ENCODE measurements at regions not wholly inside any gene's neighbourhood (a gene's known extent, or its start where the extent isn't known, plus 50 kb on each side); places are given as distances from the start of the nearest gene placed in this dataset.

DNA sequence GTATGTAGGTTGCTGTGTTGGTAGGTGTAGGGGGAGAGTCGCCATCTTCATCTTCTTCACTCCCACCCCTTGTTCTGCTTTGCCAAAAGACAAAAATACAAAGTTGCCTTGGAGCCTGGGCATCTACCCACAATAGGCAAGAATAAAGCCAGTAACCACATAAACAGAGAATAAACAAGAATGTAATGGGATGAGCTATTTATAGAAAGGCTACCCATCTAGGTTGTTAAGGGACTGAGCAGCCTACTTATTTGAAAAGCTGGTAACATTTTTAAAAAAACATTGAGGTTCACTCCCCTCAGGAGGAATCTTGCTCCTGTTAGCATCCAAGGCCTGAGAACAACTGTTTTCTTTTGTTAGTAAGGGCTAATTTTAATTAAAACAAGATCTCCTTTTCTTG is 301.4 kb upstream of the STXBP5 start:
- no peaks in the 10 kb centered on the region for H3K27me3 ChIP-seq (ENCODE audit: control insufficient read depth, insufficient read depth, low read length)
- H3K27ac ChIP-seq (ENCODE audit: low read length), result peak overlapping the region; percentile 99
- CTCF ChIA-PET, result no interaction called here
- H3K36me3 ChIP-seq (ENCODE audit: control insufficient read depth, insufficient read depth, low read length), result no peaks in the 10 kb centered on the region
- H3K9me3 ChIP-seq (ENCODE audit: control insufficient read depth, insufficient read depth, low read depth, low read length), result no peaks in the 10 kb centered on the region
- TF ChIP-seq, protein P1, sequence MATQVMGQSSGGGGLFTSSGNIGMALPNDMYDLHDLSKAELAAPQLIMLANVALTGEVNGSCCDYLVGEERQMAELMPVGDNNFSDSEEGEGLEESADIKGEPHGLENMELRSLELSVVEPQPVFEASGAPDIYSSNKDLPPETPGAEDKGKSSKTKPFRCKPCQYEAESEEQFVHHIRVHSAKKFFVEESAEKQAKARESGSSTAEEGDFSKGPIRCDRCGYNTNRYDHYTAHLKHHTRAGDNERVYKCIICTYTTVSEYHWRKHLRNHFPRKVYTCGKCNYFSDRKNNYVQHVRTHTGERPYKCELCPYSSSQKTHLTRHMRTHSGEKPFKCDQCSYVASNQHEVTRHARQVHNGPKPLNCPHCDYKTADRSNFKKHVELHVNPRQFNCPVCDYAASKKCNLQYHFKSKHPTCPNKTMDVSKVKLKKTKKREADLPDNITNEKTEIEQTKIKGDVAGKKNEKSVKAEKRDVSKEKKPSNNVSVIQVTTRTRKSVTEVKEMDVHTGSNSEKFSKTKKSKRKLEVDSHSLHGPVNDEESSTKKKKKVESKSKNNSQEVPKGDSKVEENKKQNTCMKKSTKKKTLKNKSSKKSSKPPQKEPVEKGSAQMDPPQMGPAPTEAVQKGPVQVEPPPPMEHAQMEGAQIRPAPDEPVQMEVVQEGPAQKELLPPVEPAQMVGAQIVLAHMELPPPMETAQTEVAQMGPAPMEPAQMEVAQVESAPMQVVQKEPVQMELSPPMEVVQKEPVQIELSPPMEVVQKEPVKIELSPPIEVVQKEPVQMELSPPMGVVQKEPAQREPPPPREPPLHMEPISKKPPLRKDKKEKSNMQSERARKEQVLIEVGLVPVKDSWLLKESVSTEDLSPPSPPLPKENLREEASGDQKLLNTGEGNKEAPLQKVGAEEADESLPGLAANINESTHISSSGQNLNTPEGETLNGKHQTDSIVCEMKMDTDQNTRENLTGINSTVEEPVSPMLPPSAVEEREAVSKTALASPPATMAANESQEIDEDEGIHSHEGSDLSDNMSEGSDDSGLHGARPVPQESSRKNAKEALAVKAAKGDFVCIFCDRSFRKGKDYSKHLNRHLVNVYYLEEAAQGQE (IDR thresholded peaks at IDR 0.05; ENCODE audit: insufficient read depth in 1 of 2, low read depth in 2 of 2, low read length in 1 of 2), result no peak
- TF ChIP-seq TCF7L2 (IDR thresholded peaks at IDR 0.05; ENCODE audit: low read depth, low read length) (no peak), POLR2AphosphoS5 (IDR thresholded peaks at IDR 0.05; ENCODE audit: low read depth, low read length) (no peak), SIN3A (IDR thresholded peaks at IDR 0.05; ENCODE audit: borderline replicate concordance, insufficient read depth, low read depth, low read length) (no peak)
- TF ChIP-seq, protein P2, sequence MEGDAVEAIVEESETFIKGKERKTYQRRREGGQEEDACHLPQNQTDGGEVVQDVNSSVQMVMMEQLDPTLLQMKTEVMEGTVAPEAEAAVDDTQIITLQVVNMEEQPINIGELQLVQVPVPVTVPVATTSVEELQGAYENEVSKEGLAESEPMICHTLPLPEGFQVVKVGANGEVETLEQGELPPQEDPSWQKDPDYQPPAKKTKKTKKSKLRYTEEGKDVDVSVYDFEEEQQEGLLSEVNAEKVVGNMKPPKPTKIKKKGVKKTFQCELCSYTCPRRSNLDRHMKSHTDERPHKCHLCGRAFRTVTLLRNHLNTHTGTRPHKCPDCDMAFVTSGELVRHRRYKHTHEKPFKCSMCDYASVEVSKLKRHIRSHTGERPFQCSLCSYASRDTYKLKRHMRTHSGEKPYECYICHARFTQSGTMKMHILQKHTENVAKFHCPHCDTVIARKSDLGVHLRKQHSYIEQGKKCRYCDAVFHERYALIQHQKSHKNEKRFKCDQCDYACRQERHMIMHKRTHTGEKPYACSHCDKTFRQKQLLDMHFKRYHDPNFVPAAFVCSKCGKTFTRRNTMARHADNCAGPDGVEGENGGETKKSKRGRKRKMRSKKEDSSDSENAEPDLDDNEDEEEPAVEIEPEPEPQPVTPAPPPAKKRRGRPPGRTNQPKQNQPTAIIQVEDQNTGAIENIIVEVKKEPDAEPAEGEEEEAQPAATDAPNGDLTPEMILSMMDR (IDR thresholded peaks at IDR 0.05), result no peak
- POLR2A ChIA-PET, result interaction anchor here (0.6 kb wide), 1 partner anchor 317 kb away, joined by 9 read pairs; no protein-coding TSS in a partner anchor
- ATAC-seq (peak; percentile 13; the same call in 1 of the 2 replicates), DNase-seq (ENCODE audit: low read depth, low spot score) (no peak)
- no peak overlapping the region for H3K4me3 ChIP-seq (ENCODE audit: low read depth in 2 of 2, low read length in 2 of 2)
- intact Hi-C loops (cut with micrococcal nuclease; ENCODE audit: unreplicated experiment) (no loop called here), in situ Hi-C loops (cut with HindIII; ENCODE audit: low pct_unique_long_range_greater_than_20kb, low sequenced_read_pairs) (no loop called here)
- BruUV-seq (replicated peaks), result no TSS peak
- H3K4me1 ChIP-seq (ENCODE audit: control insufficient read depth, insufficient read depth, low read length), result peaks cover 33% of the 10 kb centered on the region

DNA sequence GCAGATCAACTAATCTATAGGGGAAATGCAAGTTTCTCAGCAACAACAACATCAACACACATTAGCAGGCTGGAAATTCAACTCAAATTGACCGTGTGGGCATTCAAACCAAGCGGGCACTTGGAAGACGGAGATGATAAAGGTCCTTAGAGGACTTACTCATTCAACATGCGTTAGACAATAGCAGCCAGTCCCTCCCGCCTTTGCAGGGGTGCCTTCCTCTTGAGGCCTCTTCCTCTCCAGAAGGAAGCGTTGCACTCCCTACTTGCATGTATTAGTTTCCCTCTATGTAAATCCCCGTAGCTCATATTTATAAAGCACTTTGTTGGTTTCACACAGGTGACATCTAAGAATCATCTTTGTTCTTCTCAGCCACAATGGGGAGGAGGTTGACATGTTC is 300.8 kb upstream of the STXBP5 start:
- no TSS peak for BruUV-seq (replicated peaks)
- in situ Hi-C loops (cut with HindIII; ENCODE audit: low pct_unique_long_range_greater_than_20kb, low sequenced_read_pairs), result no loop called here

More for the DNA sequence above, 300.8 kb upstream of the STXBP5 start:
- H3K4me1 ChIP-seq (ENCODE audit: control insufficient read depth, insufficient read depth, low read length), result peaks cover 33% of the 10 kb centered on the region
- H3K27me3 ChIP-seq (ENCODE audit: control insufficient read depth, insufficient read depth, low read length), result no peaks in the 10 kb centered on the region
- no peak for ATAC-seq
- no peak overlapping the region for H3K4me3 ChIP-seq (ENCODE audit: low read depth in 2 of 2, low read length in 2 of 2)
- no peaks in the 10 kb centered on the region for H3K36me3 ChIP-seq (ENCODE audit: control insufficient read depth, insufficient read depth, low read length)
- intact Hi-C loops (cut with micrococcal nuclease; ENCODE audit: unreplicated experiment), result no loop called here
- POLR2A ChIA-PET, result no interaction called here
- CTCF ChIA-PET, result no interaction called here
- no peaks in the 10 kb centered on the region for H3K9me3 ChIP-seq (ENCODE audit: control insufficient read depth, insufficient read depth, low read depth, low read length)
- TF ChIP-seq, protein P2 (IDR thresholded peaks at IDR 0.05), result no peak
- TF ChIP-seq POLR2AphosphoS5 (IDR thresholded peaks at IDR 0.05; ENCODE audit: low read depth, low read length), result no peak
- TF ChIP-seq SIN3A (IDR thresholded peaks at IDR 0.05; ENCODE audit: borderline replicate concordance, insufficient read depth, low read depth, low read length), result no peak
- TF ChIP-seq TCF7L2 (IDR thresholded peaks at IDR 0.05; ENCODE audit: low read depth, low read length), result no peak
- TF ChIP-seq, protein P1 (IDR thresholded peaks at IDR 0.05; ENCODE audit: insufficient read depth in 1 of 2, low read depth in 2 of 2, low read length in 1 of 2), result no peak
- no peak for DNase-seq (ENCODE audit: low read depth, low spot score)
- H3K27ac ChIP-seq (ENCODE audit: low read length), result peak overlapping the region; percentile 99
